Tibial nerve (tissue), 4 donors: ENCODE measurements at regions not wholly inside any gene's neighbourhood (a gene's known extent, or its start where the extent isn't known, plus 50 kb on each side); places are given as distances from the start of the nearest gene placed in this dataset.

Experiments used
- DNase-seq, 2 donors: peaks; one replicate each; pipeline ENCODE4 v3.0.0-alpha.2; 2019; ENCODE audit warnings: low spot score in 2 of 2
- H3K27ac ChIP-seq, 4 donors: fragments of 200-600 bp; sonication (generic) in 3 of 4; one replicate each; pipeline ENCODE4 v1.5.1; 2017 to 2019; ENCODE audit warnings: mild to moderate bottlenecking in 1 of 4
- H3K27me3 ChIP-seq, 2 donors: fragments of 200-600 bp; sonication (generic) in 1 of 2; one replicate each; pipeline versions ENCODE4 v1.5.1 to v1.6.0; 2017 to 2019
- H3K36me3 ChIP-seq, 3 donors: fragments of 200-600 bp; sonication (generic); one replicate each; pipeline ENCODE4 v1.5.1; 2018 to 2019
- H3K4me1 ChIP-seq, 4 donors: fragments of 200-600 bp; sonication (generic) in 3 of 4; one replicate each; pipeline ENCODE4 v1.5.1; 2017 to 2019
- H3K4me3 ChIP-seq, 4 donors: fragments of 200-600 bp; sonication (generic) in 3 of 4; one replicate each; pipeline ENCODE4 v1.5.1; 2017 to 2019; ENCODE audit warnings: mild to moderate bottlenecking in 1 of 4, moderate library complexity in 1 of 4
- H3K9me3 ChIP-seq, 4 donors: fragments of 200-600 bp; sonication (generic) in 3 of 4; one replicate each; pipeline ENCODE4 v1.5.1; 2017 to 2019
- CTCF ChIP-seq, 5 experiments: fragments of 200-600 bp in 3 of 5; fragments of 450-650 bp in 2 of 5; sonication (generic) in 3 of 5; IDR thresholded peaks; one replicate each; pipeline ENCODE4 v1.5.1; 2016 to 2019; ENCODE audit warnings: antibody characterized with exemption in 5 of 5, mild to moderate bottlenecking in 3 of 5, moderate library complexity in 2 of 5
- EP300 ChIP-seq, 2 donors: sonication (generic); formaldehyde crosslinking; IDR thresholded peaks; one replicate each; pipeline ENCODE4 v1.6.1; 2017; ENCODE audit warnings: antibody characterized with exemption in 2 of 2, mild to moderate bottlenecking in 1 of 2
- POLR2A ChIP-seq, 2 donors: fragments of 450-650 bp; IDR thresholded peaks; one replicate each; pipeline ENCODE4 v1.6.1; 2017; ENCODE audit warnings: antibody characterized with exemption in 2 of 2, mild to moderate bottlenecking in 2 of 2, moderate library complexity in 2 of 2
- WGBS, 2 donors: methylation state at CpG; one replicate each; pipeline ENCODE4 v1.1.5; 2018; 5-methylcytosine and 5-hydroxymethylcytosine counted together

- no peaks in the 10 kb centered on the region for H3K36me3 ChIP-seq
- H3K4me1 ChIP-seq, result peaks cover 0 to 11% (median 0%) of the 10 kb centered on the region in 4 donors
- H3K27ac ChIP-seq, result no peak overlapping the region
- no peak for TF ChIP-seq POLR2A (IDR thresholded peaks at IDR 0.05)
- no peaks in the 10 kb centered on the region for H3K27me3 ChIP-seq
- H3K4me3 ChIP-seq, result no peak overlapping the region
- H3K9me3 ChIP-seq, result no peaks in the 10 kb centered on the region
- DNase-seq, result no peak
Measured at GRCh38 chr3:102074946-102075345, 225.6 kb downstream of the NFKBIZ start.

- Histone ChIP-seq H3K27me3 (no peaks in the 10 kb centered on the region), H3K27ac (no peak overlapping the region), H3K9me3 (no peaks in the 10 kb centered on the region), H3K36me3 (no peaks in the 10 kb centered on the region), H3K4me3 (no peak overlapping the region), H3K4me1 (peaks cover 0 to 11% (median 0%) of the 10 kb centered on the region in 4 donors)
- no peak for DNase-seq
- TF ChIP-seq CTCF (IDR thresholded peaks at IDR 0.05) (no peak), POLR2A (IDR thresholded peaks at IDR 0.05) (no peak), EP300 (IDR thresholded peaks at IDR 0.05) (no peak)
- WGBS, 2 donors, result 73 to 85% methylated on average over 3 of the region's 3 CpGs
Measured at GRCh38 chr3:102078401-102078800, 229.1 kb downstream of the NFKBIZ start.

- 59 to 61% methylated on average over 8 of the region's 8 CpGs for WGBS, 2 donors
- H3K4me3 ChIP-seq, result no peak overlapping the region
- TF ChIP-seq EP300 (IDR thresholded peaks at IDR 0.05) (no peak), POLR2A (IDR thresholded peaks at IDR 0.05) (no peak), CTCF (IDR thresholded peaks at IDR 0.05) (no peak)
- DNase-seq, result no peak
- H3K27ac ChIP-seq, result no peak overlapping the region
- H3K27me3 ChIP-seq, result no peaks in the 10 kb centered on the region
- H3K4me1 ChIP-seq, result peaks cover 0 to 11% (median 1%) of the 10 kb centered on the region in 4 donors
- H3K9me3 ChIP-seq, result no peaks in the 10 kb centered on the region
- H3K36me3 ChIP-seq, result no peaks in the 10 kb centered on the region
Measured at GRCh38 chr3:102078854-102079808, 229.8 kb downstream of the NFKBIZ start.

GRCh38 chr3:102079809-102080197 lies 230.5 kb downstream of the NFKBIZ start:
- no peak overlapping the region for H3K4me3 ChIP-seq
- H3K9me3 ChIP-seq, result no peaks in the 10 kb centered on the region
- H3K36me3 ChIP-seq, result no peaks in the 10 kb centered on the region
- no peak for DNase-seq
- no peak overlapping the region for H3K27ac ChIP-seq
- no peaks in the 10 kb centered on the region for H3K27me3 ChIP-seq
- WGBS, 2 donors, result 80 to 89% methylated on average over 2 of the region's 2 CpGs
- peaks cover 0 to 11% (median 2%) of the 10 kb centered on the region in 4 donors for H3K4me1 ChIP-seq
- no peak for TF ChIP-seq EP300 (IDR thresholded peaks at IDR 0.05)
- no peak for TF ChIP-seq POLR2A (IDR thresholded peaks at IDR 0.05)
- no peak for TF ChIP-seq CTCF (IDR thresholded peaks at IDR 0.05)

GRCh38 chr3:102081572-102082289 lies 232.4 kb downstream of the NFKBIZ start:
- no peak overlapping the region for H3K27ac ChIP-seq
- peaks cover 0 to 11% (median 2%) of the 10 kb centered on the region in 4 donors for H3K4me1 ChIP-seq
- no peaks in the 10 kb centered on the region for H3K9me3 ChIP-seq
- H3K36me3 ChIP-seq, result no peaks in the 10 kb centered on the region
- 57 to 67% methylated on average over 3 of the region's 3 CpGs for WGBS, 2 donors
- H3K4me3 ChIP-seq, result no peak overlapping the region
- H3K27me3 ChIP-seq, result no peaks in the 10 kb centered on the region
- TF ChIP-seq EP300 (IDR thresholded peaks at IDR 0.05), result no peak
- no peak for TF ChIP-seq CTCF (IDR thresholded peaks at IDR 0.05)
- no peak for TF ChIP-seq POLR2A (IDR thresholded peaks at IDR 0.05)
- DNase-seq, result no peak
